GM23338 (cell line): ENCODE measurements at regions not wholly inside any gene's neighbourhood (a gene's known extent, or its start where the extent isn't known, plus 50 kb on each side); places are given as distances from the start of the nearest gene placed in this dataset.
A peak's percentile ranks its signal among the peaks of the same experiment; 100 is the strongest.

Source experiments
- ATAC-seq: fragments of 200-7000 bp; cut with Tn5 transposase; 3 replicates; pipeline ENCODE4 v1.9.1; 2020
- DNase-seq: peaks from one replicate; pipeline ENCODE4 v3.0.0-alpha.2; 2015; ENCODE audit warnings: low spot score
- H2AFZ ChIP-seq: fragments of 200-600 bp; sonication (generic); 2 replicates; pipeline ENCODE4 v1.8.0; 2016; ENCODE audit warnings: antibody characterized with exemption, mild to moderate bottlenecking, moderate library complexity
- H3F3A ChIP-seq: fragments of 200-600 bp; sonication (generic); replicated peaks from 2 replicates; pipeline ENCODE4 v1.8.0; 2017; ENCODE audit warnings: antibody characterized with exemption, mixed run types, low read depth
- H3K27ac ChIP-seq: fragments of 200-600 bp; sonication (generic); 2 replicates; pipeline ENCODE4 v1.6.1; 2016; ENCODE audit warnings: low read depth
- H3K27me3 ChIP-seq: fragments of 200-600 bp; sonication (generic); 2 replicates; pipeline ENCODE4 v1.8.0; 2016; ENCODE audit warnings: mild to moderate bottlenecking, mixed run types, moderate library complexity; ENCODE audit not compliant: insufficient read depth
- H3K36me3 ChIP-seq: fragments of 200-600 bp; sonication (generic); 2 replicates; pipeline ENCODE4 v1.8.0; 2016; ENCODE audit warnings: mild to moderate bottlenecking; ENCODE audit not compliant: insufficient read depth
- H3K4me1 ChIP-seq: fragments of 200-600 bp; sonication (generic); 2 replicates; pipeline ENCODE4 v1.8.0; 2016; ENCODE audit warnings: mild to moderate bottlenecking, moderate library complexity; ENCODE audit not compliant: insufficient read depth
- H3K4me2 ChIP-seq: fragments of 200-600 bp; sonication (generic); 2 replicates; pipeline ENCODE4 v1.7.1; 2017; ENCODE audit warnings: mixed run types
- H3K4me3 ChIP-seq: fragments of 200-600 bp; sonication (generic); 2 replicates; pipeline ENCODE4 v1.6.1; 2016; ENCODE audit warnings: mixed run types
- H3K79me2 ChIP-seq: fragments of 200-600 bp; sonication (generic); replicated peaks from 2 replicates; pipeline ENCODE4 v1.8.0; 2017; ENCODE audit warnings: mild to moderate bottlenecking; ENCODE audit not compliant: insufficient read depth
- H3K9me2 ChIP-seq: fragments of 200-600 bp; sonication (generic); 2 replicates; pipeline ENCODE4 v1.8.0; 2017; ENCODE audit not compliant: insufficient read depth
- H4K20me1 ChIP-seq: fragments of 200-600 bp; sonication (generic); replicated peaks from 2 replicates; pipeline ENCODE4 v1.8.0; 2017; ENCODE audit warnings: mild to moderate bottlenecking; ENCODE audit not compliant: insufficient read depth
- H3K27ac Mint-ChIP-seq: 2 replicates; pipeline ENCODE4 v1.8.0; 2020; ENCODE audit warnings: inconsistent platforms, mild to moderate bottlenecking, moderate library complexity, mixed read lengths
- H3K27me3 Mint-ChIP-seq: 3 replicates; pipeline ENCODE4 v1.8.0; 2022; ENCODE audit warnings: low read depth, mild to moderate bottlenecking, moderate library complexity, mixed read lengths, inconsistent platforms; ENCODE audit not compliant: insufficient read depth, poor library complexity
- H3K36me3 Mint-ChIP-seq: 3 replicates; pipeline ENCODE4 v1.8.0; 2021; ENCODE audit warnings: low read depth, mild to moderate bottlenecking, inconsistent platforms, moderate library complexity, mixed read lengths
- H3K4me1 Mint-ChIP-seq: 3 replicates; pipeline ENCODE4 v1.8.0; 2020; ENCODE audit warnings: mild to moderate bottlenecking, inconsistent platforms, mixed read lengths
- H3K4me3 Mint-ChIP-seq: 3 replicates; pipeline ENCODE4 v1.8.0; 2021; ENCODE audit warnings: moderate library complexity, mild to moderate bottlenecking, inconsistent platforms, mixed read lengths
- H3K9me3 Mint-ChIP-seq: 3 replicates; pipeline ENCODE4 v1.8.0; 2020; ENCODE audit warnings: moderate library complexity, mild to moderate bottlenecking, inconsistent platforms, mixed read lengths
- EZH2phosphoT487 ChIP-seq: fragments of 200-600 bp; sonication (generic); IDR thresholded peaks from one replicate; pipeline ENCODE4 v1.8.1; 2018; ENCODE audit warnings: antibody characterized with exemption; ENCODE audit not compliant: unreplicated experiment
- JUNB ChIP-seq: IDR thresholded peaks from one replicate; pipeline ENCODE4 v1.6.1; 2016; ENCODE audit warnings: antibody characterized with exemption; ENCODE audit not compliant: unreplicated experiment
- POLR2AphosphoS5 ChIP-seq: IDR thresholded peaks from 2 replicates; pipeline ENCODE4 v1.6.1; 2016; ENCODE audit warnings: antibody characterized with exemption, low read depth
- ZNF114 ChIP-seq: fragments of 250-450 bp; sonication (Bioruptor Pico); IDR thresholded peaks from 2 replicates; pipeline ENCODE4 v1.5.0; 2020; ENCODE audit warnings: mild to moderate bottlenecking, moderate library complexity
- ZNF331 ChIP-seq: fragments of 250-450 bp; sonication (Bioruptor Pico); IDR thresholded peaks from 2 replicates; pipeline ENCODE4 v1.5.0; 2020; ENCODE audit warnings: low read depth, mild to moderate bottlenecking, moderate library complexity
- TF ChIP-seq, protein P1 (sequence below): fragments of 250-450 bp; sonication (Bioruptor Pico); IDR thresholded peaks from 2 replicates; pipeline ENCODE4 v1.5.0; 2020; ENCODE audit warnings: mild to moderate bottlenecking, moderate library complexity
- TF ChIP-seq, protein P2 (sequence below): IDR thresholded peaks from one replicate; pipeline ENCODE4 v1.6.1; 2018; ENCODE audit warnings: antibody characterized with exemption; ENCODE audit not compliant: unreplicated experiment

DNA sequence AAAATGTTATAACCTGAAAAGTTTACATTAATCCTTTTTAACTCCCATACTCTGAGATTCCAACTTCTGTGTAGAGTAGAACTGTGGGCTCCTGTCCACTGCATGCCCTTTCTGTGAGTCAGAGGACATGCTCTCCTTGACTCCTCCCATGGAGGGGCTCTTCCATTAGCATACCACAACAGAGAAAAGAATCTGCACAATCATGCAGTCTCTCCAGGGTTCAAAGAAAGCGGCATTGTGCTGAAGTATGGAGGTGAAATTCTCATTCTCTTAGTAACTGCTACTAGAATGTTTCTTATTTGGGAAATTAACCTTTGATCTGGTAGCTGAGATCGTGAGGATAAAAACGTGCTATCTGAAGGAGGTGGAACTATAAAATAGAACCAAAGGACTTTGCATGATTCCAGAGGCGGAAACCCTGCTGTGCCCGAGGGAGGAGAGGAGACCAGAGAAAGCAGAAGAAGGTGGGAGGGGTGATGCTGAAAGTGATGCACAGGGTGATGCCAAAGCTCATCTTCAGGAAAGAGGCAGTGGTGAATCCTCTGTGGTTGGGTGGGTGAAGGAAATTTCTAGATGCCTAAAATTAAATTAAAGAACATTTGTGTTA, 202.2 kb upstream of the PCSK2 start:
- H3F3A ChIP-seq, result no peaks in the 10 kb centered on the region
- peaks cover 4% of the 10 kb centered on the region for H3K27me3 Mint-ChIP-seq
- DNase-seq (peak; percentile 64), ATAC-seq (peak; percentile 97)
- H3K9me2 ChIP-seq, result peaks cover 15% of the 10 kb centered on the region; the same call in 1 of the 2 replicates
- H4K20me1 ChIP-seq, result no peaks in the 10 kb centered on the region
- TF ChIP-seq ZNF331 (CRISPR knock-in tag), result no peak
- TF ChIP-seq, protein P1, sequence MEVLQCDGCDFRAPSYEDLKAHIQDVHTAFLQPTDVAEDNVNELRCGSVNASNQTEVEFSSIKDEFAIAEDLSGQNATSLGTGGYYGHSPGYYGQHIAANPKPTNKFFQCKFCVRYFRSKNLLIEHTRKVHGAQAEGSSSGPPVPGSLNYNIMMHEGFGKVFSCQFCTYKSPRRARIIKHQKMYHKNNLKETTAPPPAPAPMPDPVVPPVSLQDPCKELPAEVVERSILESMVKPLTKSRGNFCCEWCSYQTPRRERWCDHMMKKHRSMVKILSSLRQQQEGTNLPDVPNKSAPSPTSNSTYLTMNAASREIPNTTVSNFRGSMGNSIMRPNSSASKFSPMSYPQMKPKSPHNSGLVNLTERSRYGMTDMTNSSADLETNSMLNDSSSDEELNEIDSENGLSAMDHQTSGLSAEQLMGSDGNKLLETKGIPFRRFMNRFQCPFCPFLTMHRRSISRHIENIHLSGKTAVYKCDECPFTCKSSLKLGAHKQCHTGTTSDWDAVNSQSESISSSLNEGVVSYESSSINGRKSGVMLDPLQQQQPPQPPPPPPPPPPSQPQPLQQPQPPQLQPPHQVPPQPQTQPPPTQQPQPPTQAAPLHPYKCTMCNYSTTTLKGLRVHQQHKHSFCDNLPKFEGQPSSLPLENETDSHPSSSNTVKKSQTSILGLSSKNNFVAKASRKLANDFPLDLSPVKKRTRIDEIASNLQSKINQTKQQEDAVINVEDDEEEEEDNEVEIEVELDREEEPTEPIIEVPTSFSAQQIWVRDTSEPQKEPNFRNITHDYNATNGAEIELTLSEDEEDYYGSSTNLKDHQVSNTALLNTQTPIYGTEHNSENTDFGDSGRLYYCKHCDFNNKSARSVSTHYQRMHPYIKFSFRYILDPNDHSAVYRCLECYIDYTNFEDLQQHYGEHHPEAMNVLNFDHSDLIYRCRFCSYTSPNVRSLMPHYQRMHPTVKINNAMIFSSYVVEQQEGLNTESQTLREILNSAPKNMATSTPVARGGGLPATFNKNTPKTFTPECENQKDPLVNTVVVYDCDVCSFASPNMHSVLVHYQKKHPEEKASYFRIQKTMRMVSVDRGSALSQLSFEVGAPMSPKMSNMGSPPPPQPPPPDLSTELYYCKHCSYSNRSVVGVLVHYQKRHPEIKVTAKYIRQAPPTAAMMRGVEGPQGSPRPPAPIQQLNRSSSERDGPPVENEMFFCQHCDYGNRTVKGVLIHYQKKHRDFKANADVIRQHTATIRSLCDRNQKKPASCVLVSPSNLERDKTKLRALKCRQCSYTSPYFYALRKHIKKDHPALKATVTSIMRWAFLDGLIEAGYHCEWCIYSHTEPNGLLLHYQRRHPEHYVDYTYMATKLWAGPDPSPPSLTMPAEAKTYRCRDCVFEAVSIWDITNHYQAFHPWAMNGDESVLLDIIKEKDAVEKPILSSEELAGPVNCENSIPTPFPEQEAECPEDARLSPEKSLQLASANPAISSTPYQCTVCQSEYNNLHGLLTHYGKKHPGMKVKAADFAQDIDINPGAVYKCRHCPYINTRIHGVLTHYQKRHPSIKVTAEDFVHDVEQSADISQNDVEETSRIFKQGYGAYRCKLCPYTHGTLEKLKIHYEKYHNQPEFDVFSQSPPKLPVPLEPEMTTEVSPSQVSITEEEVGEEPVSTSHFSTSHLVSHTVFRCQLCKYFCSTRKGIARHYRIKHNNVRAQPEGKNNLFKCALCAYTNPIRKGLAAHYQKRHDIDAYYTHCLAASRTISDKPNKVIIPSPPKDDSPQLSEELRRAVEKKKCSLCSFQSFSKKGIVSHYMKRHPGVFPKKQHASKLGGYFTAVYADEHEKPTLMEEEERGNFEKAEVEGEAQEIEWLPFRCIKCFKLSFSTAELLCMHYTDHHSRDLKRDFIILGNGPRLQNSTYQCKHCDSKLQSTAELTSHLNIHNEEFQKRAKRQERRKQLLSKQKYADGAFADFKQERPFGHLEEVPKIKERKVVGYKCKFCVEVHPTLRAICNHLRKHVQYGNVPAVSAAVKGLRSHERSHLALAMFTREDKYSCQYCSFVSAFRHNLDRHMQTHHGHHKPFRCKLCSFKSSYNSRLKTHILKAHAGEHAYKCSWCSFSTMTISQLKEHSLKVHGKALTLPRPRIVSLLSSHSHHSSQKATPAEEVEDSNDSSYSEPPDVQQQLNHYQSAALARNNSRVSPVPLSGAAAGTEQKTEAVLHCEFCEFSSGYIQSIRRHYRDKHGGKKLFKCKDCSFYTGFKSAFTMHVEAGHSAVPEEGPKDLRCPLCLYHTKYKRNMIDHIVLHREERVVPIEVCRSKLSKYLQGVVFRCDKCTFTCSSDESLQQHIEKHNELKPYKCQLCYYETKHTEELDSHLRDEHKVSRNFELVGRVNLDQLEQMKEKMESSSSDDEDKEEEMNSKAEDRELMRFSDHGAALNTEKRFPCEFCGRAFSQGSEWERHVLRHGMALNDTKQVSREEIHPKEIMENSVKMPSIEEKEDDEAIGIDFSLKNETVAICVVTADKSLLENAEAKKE (CRISPR knock-in tag), result peak; percentile 28; the same call in 1 of the 2 replicates
- H3K4me1 Mint-ChIP-seq, result peaks cover 30% of the 10 kb centered on the region
- no peaks in the 10 kb centered on the region for H3K27me3 ChIP-seq
- H3K4me1 ChIP-seq, result peaks cover 23% of the 10 kb centered on the region
- peaks cover 22% of the 10 kb centered on the region for H3K36me3 Mint-ChIP-seq
- peak overlapping the region; percentile 28 for H3K4me3 Mint-ChIP-seq
- H3K27ac Mint-ChIP-seq, result peak overlapping the region; percentile 96
- H3K4me3 ChIP-seq, result no peak overlapping the region
- no peak overlapping the region for H2AFZ ChIP-seq
- H3K4me2 ChIP-seq, result peak overlapping the region; percentile 13; the same call in 1 of the 2 replicates
- no peaks in the 10 kb centered on the region; the same call in 1 of the 2 replicates for H3K36me3 ChIP-seq
- no peak overlapping the region for H3K27ac ChIP-seq
- peaks cover 32% of the 10 kb centered on the region for H3K9me3 Mint-ChIP-seq
- no peaks in the 10 kb centered on the region for H3K79me2 ChIP-seq

DNA sequence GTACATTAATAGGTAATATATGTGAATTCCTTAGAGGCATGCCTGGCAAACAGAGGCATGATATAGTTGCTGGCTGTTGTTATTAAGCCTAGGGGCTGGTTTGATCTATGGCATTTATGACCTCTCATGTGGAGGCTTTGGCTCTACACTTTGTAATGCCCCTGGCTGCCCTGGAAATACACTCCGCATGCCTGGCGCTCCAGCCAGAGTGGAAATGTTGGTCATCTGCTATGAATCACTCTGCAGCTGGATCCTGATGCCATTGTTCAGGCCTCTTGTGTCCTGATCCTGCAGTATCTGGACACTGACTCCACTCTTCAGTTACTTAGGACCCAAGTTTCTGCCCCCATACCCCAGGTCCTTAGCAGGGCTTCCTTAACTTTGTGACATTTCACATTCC, 200.5 kb upstream of the PCSK2 start:
- no peak overlapping the region for H3K4me3 ChIP-seq
- Mint-ChIP-seq H3K4me3 (no peak overlapping the region), H3K27me3 (peaks cover 4% of the 10 kb centered on the region), H3K27ac (no peak overlapping the region; the same call in 1 of the 2 replicates), H3K36me3 (peaks cover 22% of the 10 kb centered on the region), H3K4me1 (peaks cover 30% of the 10 kb centered on the region), H3K9me3 (peaks cover 29% of the 10 kb centered on the region)
- H3K4me1 ChIP-seq, result peaks cover 23% of the 10 kb centered on the region
- H3K79me2 ChIP-seq, result no peaks in the 10 kb centered on the region
- H3K9me2 ChIP-seq, result peaks cover 19% of the 10 kb centered on the region; the same call in 1 of the 2 replicates
- TF ChIP-seq ZNF331 (CRISPR knock-in tag), result no peak
- no peak for TF ChIP-seq POLR2AphosphoS5
- TF ChIP-seq ZNF114 (CRISPR knock-in tag), result no peak
- no peak for TF ChIP-seq EZH2phosphoT487
- TF ChIP-seq, protein P2, sequence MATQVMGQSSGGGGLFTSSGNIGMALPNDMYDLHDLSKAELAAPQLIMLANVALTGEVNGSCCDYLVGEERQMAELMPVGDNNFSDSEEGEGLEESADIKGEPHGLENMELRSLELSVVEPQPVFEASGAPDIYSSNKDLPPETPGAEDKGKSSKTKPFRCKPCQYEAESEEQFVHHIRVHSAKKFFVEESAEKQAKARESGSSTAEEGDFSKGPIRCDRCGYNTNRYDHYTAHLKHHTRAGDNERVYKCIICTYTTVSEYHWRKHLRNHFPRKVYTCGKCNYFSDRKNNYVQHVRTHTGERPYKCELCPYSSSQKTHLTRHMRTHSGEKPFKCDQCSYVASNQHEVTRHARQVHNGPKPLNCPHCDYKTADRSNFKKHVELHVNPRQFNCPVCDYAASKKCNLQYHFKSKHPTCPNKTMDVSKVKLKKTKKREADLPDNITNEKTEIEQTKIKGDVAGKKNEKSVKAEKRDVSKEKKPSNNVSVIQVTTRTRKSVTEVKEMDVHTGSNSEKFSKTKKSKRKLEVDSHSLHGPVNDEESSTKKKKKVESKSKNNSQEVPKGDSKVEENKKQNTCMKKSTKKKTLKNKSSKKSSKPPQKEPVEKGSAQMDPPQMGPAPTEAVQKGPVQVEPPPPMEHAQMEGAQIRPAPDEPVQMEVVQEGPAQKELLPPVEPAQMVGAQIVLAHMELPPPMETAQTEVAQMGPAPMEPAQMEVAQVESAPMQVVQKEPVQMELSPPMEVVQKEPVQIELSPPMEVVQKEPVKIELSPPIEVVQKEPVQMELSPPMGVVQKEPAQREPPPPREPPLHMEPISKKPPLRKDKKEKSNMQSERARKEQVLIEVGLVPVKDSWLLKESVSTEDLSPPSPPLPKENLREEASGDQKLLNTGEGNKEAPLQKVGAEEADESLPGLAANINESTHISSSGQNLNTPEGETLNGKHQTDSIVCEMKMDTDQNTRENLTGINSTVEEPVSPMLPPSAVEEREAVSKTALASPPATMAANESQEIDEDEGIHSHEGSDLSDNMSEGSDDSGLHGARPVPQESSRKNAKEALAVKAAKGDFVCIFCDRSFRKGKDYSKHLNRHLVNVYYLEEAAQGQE, result no peak
- no peak for TF ChIP-seq JUNB
- ATAC-seq (no peak), DNase-seq (no peak)
- no peaks in the 10 kb centered on the region; the same call in 1 of the 2 replicates for H3K36me3 ChIP-seq
- no peaks in the 10 kb centered on the region for H4K20me1 ChIP-seq
- no peak overlapping the region for H3K4me2 ChIP-seq
- no peak overlapping the region for H2AFZ ChIP-seq
- no peak overlapping the region for H3K27ac ChIP-seq
- H3K27me3 ChIP-seq, result no peaks in the 10 kb centered on the region
- no peaks in the 10 kb centered on the region for H3F3A ChIP-seq
